K562 (cell line): ENCODE measurements at regions not wholly inside any gene's neighbourhood (a gene's known extent, or its start where the extent isn't known, plus 50 kb on each side); places are given as distances from the start of the nearest gene placed in this dataset.

Experiments used
- ATAC-seq: fragments of 200-7000 bp; cut with Tn5 transposase; 3 replicates; pipeline ENCODE4 v1.9.1; 2020; ENCODE audit warnings: moderate library complexity
- BruUV-seq: library from RNA; stranded (reverse); fragments of 400-500 nt; replicated peaks from 2 replicates; lab custom pipeline; 2021; lab: Mats Ljungman, UMichigan
- CTCF ChIA-PET: fragments of 300-600 bp; formaldehyde crosslinking; extraction: SDS; loops from one replicate; lab custom pipeline; 2021; ENCODE audit warnings: low intra/inter-chr PET ratio; lab: Yijun Ruan, JAX
- POLR2A ChIA-PET: fragments of 300-600, 350-650 bp; sonication (Branson Sonifier 250); formaldehyde crosslinking; extraction: SDS; loops from one replicate; lab custom pipeline; 2021; ENCODE audit warnings: antibody characterized with exemption, inconsistent platforms; lab: Yijun Ruan, JAX
- DNase-seq, 4 experiments: peaks; one replicate each; pipeline versions ENCODE4 v3.0.0 to v3.0.0-alpha.2; 2011 to 2018; ENCODE audit warnings: low spot score in 3 of 4, mixed read lengths in 3 of 4; ENCODE audit errors: extremely low read depth in 1 of 4
- FAIRE-seq: peaks from 2 replicates; lab custom pipeline; 2011; peaks lifted over from hg19 to GRCh38; lab: Jason Lieb, UNC
- H2AFZ ChIP-seq: 2 replicates; pipeline ENCODE4 v1.6.0; 2011; ENCODE audit warnings: low read depth, low read length, control low read depth, inconsistent platforms
- H3K27ac ChIP-seq: fragments of 200-600 bp; 3 replicates; pipeline ENCODE4 v1.8.0; 2011; ENCODE audit warnings: low read depth, mild to moderate bottlenecking, control low read depth, inconsistent platforms, low read length, moderate library complexity, mixed read lengths; ENCODE audit errors: extremely low read depth
- H3K27me3 ChIP-seq, 2 experiments: fragments of 300-600 bp in 1 of 2; 2 replicates in 1 of 2; 3 replicates in 1 of 2; pipeline versions ENCODE4 v1.6.0 to v1.8.0; 2011; ENCODE audit warnings: inconsistent platforms in 2 of 2, low read length in 2 of 2, mild to moderate bottlenecking in 1 of 2, mixed read lengths in 1 of 2, moderate library complexity in 1 of 2; ENCODE audit not compliant: control insufficient read depth in 2 of 2, insufficient read depth in 2 of 2
- H3K36me3 ChIP-seq: fragments of 300-600 bp; 3 replicates; pipeline ENCODE4 v1.8.0; 2011; ENCODE audit warnings: mild to moderate bottlenecking, low read length, inconsistent platforms; ENCODE audit not compliant: control insufficient read depth, insufficient read depth
- H3K4me1 ChIP-seq, 2 experiments: fragments of 200-600 bp in 1 of 2; replicated peaks in 1 of 2; 2 replicates in 1 of 2; 3 replicates in 1 of 2; pipeline versions ENCODE4 v1.5.1 to v1.8.0; 2011; ENCODE audit warnings: inconsistent platforms in 2 of 2, low read length in 2 of 2, mild to moderate bottlenecking in 1 of 2, mixed read lengths in 1 of 2, moderate library complexity in 1 of 2; ENCODE audit not compliant: control insufficient read depth in 2 of 2, insufficient read depth in 2 of 2
- H3K4me2 ChIP-seq: 2 replicates; pipeline ENCODE4 v1.6.1; 2011; ENCODE audit warnings: low read length, control low read depth, inconsistent platforms, mixed read lengths; ENCODE audit not compliant: insufficient read depth
- H3K4me3 ChIP-seq: fragments of 200-600 bp; sonication (generic), shearing (Covaris generic); 2 replicates; pipeline ENCODE4 v1.5.1; 2016; ENCODE audit warnings: control low read depth, inconsistent platforms
- H3K79me2 ChIP-seq: fragments of 200-600 bp; 3 replicates; pipeline ENCODE4 v1.8.0; 2011; ENCODE audit warnings: low read length, inconsistent platforms; ENCODE audit not compliant: control insufficient read depth, insufficient read depth
- H3K9ac ChIP-seq, 2 experiments: 2 replicates each; pipeline versions ENCODE4 v1.6.0 to v1.6.1; 2011; ENCODE audit warnings: low read depth in 2 of 2, low read length in 2 of 2, control low read depth in 1 of 2, inconsistent platforms in 1 of 2, mild to moderate bottlenecking in 1 of 2, mixed read lengths in 1 of 2; ENCODE audit not compliant: insufficient read depth in 1 of 2
- H3K9me1 ChIP-seq: one replicate; pipeline ENCODE4 v1.6.0; 2011; ENCODE audit warnings: inconsistent platforms, mild to moderate bottlenecking, low read length, moderate library complexity; ENCODE audit not compliant: control insufficient read depth, insufficient read depth
- H3K9me3 ChIP-seq: replicated peaks from 2 replicates; pipeline ENCODE4 v1.5.1; 2011; ENCODE audit warnings: low read depth, low read length, inconsistent platforms; ENCODE audit not compliant: control insufficient read depth, insufficient read depth
- H4K20me1 ChIP-seq: replicated peaks from 2 replicates; pipeline ENCODE4 v1.6.1; 2011; ENCODE audit warnings: low read length, inconsistent platforms, mixed read lengths; ENCODE audit not compliant: control insufficient read depth, insufficient read depth
- CBFA2T2 ChIP-seq: fragments of 450-650 bp; conservative IDR thresholded peaks from 2 replicates; pipeline ENCODE4 v1.6.1; 2017; ENCODE audit warnings: mild to moderate bottlenecking
- FOXJ3 ChIP-seq: sonication (generic); formaldehyde crosslinking; IDR thresholded peaks from 2 replicates; pipeline ENCODE4 v1.4.0; 2020; ENCODE audit warnings: mild to moderate bottlenecking, missing genetic modification reagents
- GABPB1 ChIP-seq: sonication (generic); formaldehyde crosslinking; IDR thresholded peaks from 2 replicates; pipeline ENCODE4 v1.8.0; 2022; ENCODE audit warnings: mild to moderate bottlenecking, missing genetic modification reagents
- GATAD2B ChIP-seq: fragments of 450-650 bp; IDR thresholded peaks from 2 replicates; pipeline ENCODE4 v1.6.1; 2017; ENCODE audit warnings: mild to moderate bottlenecking, borderline replicate concordance
- KLF10 ChIP-seq: fragments of 250-450 bp; sonication (Bioruptor Pico); IDR thresholded peaks from 2 replicates; pipeline ENCODE4 v1.6.1; 2021; ENCODE audit warnings: matching md5 sums
- MAFG ChIP-seq: fragments of 450-650 bp; conservative IDR thresholded peaks from 2 replicates; pipeline ENCODE4 v1.6.1; 2016; ENCODE audit warnings: missing genetic modification characterization, missing compliant biosample characterization
- MCM3 ChIP-seq: fragments of 450-650 bp; IDR thresholded peaks from 2 replicates; pipeline ENCODE4 v1.6.1; 2016
- MXI1 ChIP-seq: IDR thresholded peaks from 2 replicates; pipeline ENCODE4 v1.6.1; 2011; ENCODE audit warnings: low read depth, mild to moderate bottlenecking, improper control_type of control experiment, low read length
- NFE2 ChIP-seq: IDR thresholded peaks from 2 replicates; pipeline ENCODE4 v1.6.1; 2014; ENCODE audit warnings: antibody characterized with exemption, low read depth
- POLR2A ChIP-seq: fragments of 450-650 bp; conservative IDR thresholded peaks from 2 replicates; pipeline ENCODE4 v1.6.1; 2016
- RFX7 ChIP-seq: fragments of 250-450 bp; sonication (Bioruptor Pico); IDR thresholded peaks from 2 replicates; pipeline ENCODE4 v1.5.1; 2021; ENCODE audit warnings: mild to moderate bottlenecking
- SAFB ChIP-seq: fragments of 200-400 bp; formaldehyde crosslinking; IDR thresholded peaks from 2 replicates; pipeline ENCODE4 v1.6.1; 2017; ENCODE audit warnings: low read depth, low read length, borderline replicate concordance
- THRAP3 ChIP-seq: fragments of 450-650 bp; IDR thresholded peaks from 2 replicates; pipeline ENCODE4 v1.6.1; 2016; ENCODE audit warnings: mild to moderate bottlenecking, inconsistent platforms, borderline replicate concordance
- ZNF146 ChIP-seq: IDR thresholded peaks from one replicate; pipeline ENCODE4 v1.6.1; 2018; ENCODE audit warnings: missing compliant biosample characterization; ENCODE audit not compliant: unreplicated experiment
- ZNF263 ChIP-seq: sonication (generic); formaldehyde crosslinking; IDR thresholded peaks from 2 replicates; pipeline ENCODE4 v1.8.0; 2022; ENCODE audit warnings: mild to moderate bottlenecking, missing genetic modification reagents, borderline replicate concordance
- ZNF3 ChIP-seq: fragments of 250-450 bp; sonication (Bioruptor Pico); IDR thresholded peaks from 2 replicates; pipeline ENCODE4 v1.5.0; 2021; ENCODE audit warnings: mild to moderate bottlenecking, moderate library complexity
- ZNF583 ChIP-seq: fragments of 250-450 bp; sonication (Bioruptor Pico); IDR thresholded peaks from 2 replicates; pipeline ENCODE4 v1.4.0; 2020
- WGBS: fragments of 100-300 bp; shearing (Covaris generic); methylation state at CpG from one replicate; pipeline ENCODE4 v1.1.6; 2016; ENCODE audit warnings: low coverage, mixed read lengths; ENCODE audit not compliant: insufficient coverage; ENCODE audit errors: missing lambda C conversion rate; 5-methylcytosine and 5-hydroxymethylcytosine counted together
- in situ Hi-C: fragments of 300-500 bp; cut with MboI; formaldehyde crosslinking; loops from 4 replicates; pipeline ENCODE4 v1.15.0; 2018; ENCODE audit warnings: inconsistent platforms, mixed read lengths
- intact Hi-C: fragments of 100-400 bp; cut with micrococcal nuclease; formaldehyde crosslinking; loops from 2 replicates; pipeline ENCODE4 v1.14.2; 2022
- TF ChIP-seq, protein P1 (sequence below): fragments of 250-450 bp; sonication (Bioruptor Pico); IDR thresholded peaks from 2 replicates; pipeline ENCODE4 v1.8.0; 2021; ENCODE audit warnings: moderate library complexity, mild to moderate bottlenecking, inconsistent platforms
- TF ChIP-seq, protein P2 (sequence below): fragments of 250-450 bp; sonication (Bioruptor Pico); IDR thresholded peaks from 2 replicates; pipeline ENCODE4 v1.5.0; 2021; ENCODE audit warnings: mild to moderate bottlenecking, moderate library complexity

DNA sequence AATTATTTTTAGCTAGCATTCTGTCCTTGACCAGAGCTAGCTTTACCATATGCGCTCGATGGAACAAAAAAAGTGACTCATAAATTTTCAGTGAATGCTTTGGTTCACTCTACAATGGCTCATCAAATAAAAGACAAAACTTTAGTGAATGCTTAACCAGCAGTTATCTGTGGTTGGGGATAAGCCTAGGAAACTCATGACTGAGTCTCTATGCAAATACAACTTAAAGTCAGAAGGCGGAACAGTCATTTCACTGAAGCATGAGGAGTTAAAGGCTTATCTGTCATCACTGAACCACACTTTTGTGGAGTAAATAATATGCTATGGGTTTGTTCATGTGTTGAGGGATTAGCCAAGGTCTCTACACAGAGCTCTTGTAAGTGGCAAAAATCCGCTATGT, 308.4 kb downstream of the SQOR start:
- no TSS peak for BruUV-seq
- Histone ChIP-seq H3K9ac (no peak overlapping the region), H3K27me3 (no peaks in the 10 kb centered on the region), H3K4me3 (no peak overlapping the region), H3K27ac (no peak overlapping the region), H3K9me1 (no peaks in the 10 kb centered on the region), H3K4me1 (no peaks in the 10 kb centered on the region), H4K20me1 (no peaks in the 10 kb centered on the region), H3K4me2 (no peak overlapping the region), H2AFZ (no peak overlapping the region), H3K36me3 (no peaks in the 10 kb centered on the region), H3K79me2 (no peaks in the 10 kb centered on the region), H3K9me3 (no peaks in the 10 kb centered on the region)
- ChIA-PET POLR2A (no interaction called here), CTCF (no interaction called here)
- no peak for FAIRE-seq
- intact Hi-C loops (no loop called here), in situ Hi-C loops (no loop called here)
- ATAC-seq: no peak
- no peak for DNase-seq
- WGBS: 0% methylated on average over 4 of the region's 4 CpGs
- TF ChIP-seq THRAP3 (no peak), MAFG (tag) (no peak), FOXJ3 (CRISPR knock-in tag) (no peak), KLF10 (no peak), CBFA2T2 (no peak), RFX7 (CRISPR knock-in tag) (no peak), NFE2 (no peak), ZNF583 (CRISPR knock-in tag) (no peak), MCM3 (no peak)

DNA sequence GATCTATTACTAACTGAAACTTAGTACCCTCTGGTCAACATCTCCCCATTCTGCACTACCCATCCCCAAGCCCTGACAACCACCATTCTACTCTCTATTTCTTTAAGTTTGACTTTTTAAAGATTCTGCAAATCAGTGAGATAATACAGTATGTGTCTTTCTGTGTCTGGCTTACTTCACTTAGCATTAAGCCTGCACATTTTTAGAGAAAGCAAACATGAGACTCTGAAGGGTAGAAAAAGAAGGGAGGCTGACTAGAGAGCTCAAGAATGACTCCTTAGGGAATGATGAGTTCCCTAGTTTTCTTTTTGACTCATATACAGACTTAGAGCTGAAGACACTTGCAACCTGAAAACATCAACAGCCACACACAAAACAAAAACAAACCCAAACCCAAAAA, 311.3 kb downstream of the SQOR start:
- H3K4me2 ChIP-seq: no peak overlapping the region
- H3K9me1 ChIP-seq: no peaks in the 10 kb centered on the region
- DNase-seq (no peak), FAIRE-seq (no peak), ATAC-seq (no peak)
- ChIA-PET POLR2A (no interaction called here), CTCF (no interaction called here)
- no peaks in the 10 kb centered on the region for H3K9me3 ChIP-seq
- intact Hi-C loops: no loop called here
- no TSS peak for BruUV-seq
- no peaks in the 10 kb centered on the region for H3K4me1 ChIP-seq
- in situ Hi-C loops: no loop called here
- H3K36me3 ChIP-seq: no peaks in the 10 kb centered on the region
- no peak overlapping the region for H3K9ac ChIP-seq
- H3K27ac ChIP-seq: no peak overlapping the region
- H3K79me2 ChIP-seq: no peaks in the 10 kb centered on the region
- no peak overlapping the region for H3K4me3 ChIP-seq
- H2AFZ ChIP-seq: no peak overlapping the region
- H4K20me1 ChIP-seq: no peaks in the 10 kb centered on the region
- H3K27me3 ChIP-seq: no peaks in the 10 kb centered on the region
- TF ChIP-seq ZNF263 (CRISPR knock-in tag) (no peak), POLR2A (no peak), MAFG (tag) (no peak), SAFB (no peak), MXI1 (no peak), ZNF3 (CRISPR knock-in tag) (no peak), GABPB1 (CRISPR knock-in tag) (no peak), ZNF146 (no peak), GATAD2B (no peak)
- TF ChIP-seq, protein P1, sequence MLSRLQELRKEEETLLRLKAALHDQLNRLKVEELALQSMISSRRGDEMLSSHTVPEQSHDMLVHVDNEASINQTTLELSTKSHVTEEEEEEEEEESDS (CRISPR knock-in tag): no peak
- TF ChIP-seq, protein P2, sequence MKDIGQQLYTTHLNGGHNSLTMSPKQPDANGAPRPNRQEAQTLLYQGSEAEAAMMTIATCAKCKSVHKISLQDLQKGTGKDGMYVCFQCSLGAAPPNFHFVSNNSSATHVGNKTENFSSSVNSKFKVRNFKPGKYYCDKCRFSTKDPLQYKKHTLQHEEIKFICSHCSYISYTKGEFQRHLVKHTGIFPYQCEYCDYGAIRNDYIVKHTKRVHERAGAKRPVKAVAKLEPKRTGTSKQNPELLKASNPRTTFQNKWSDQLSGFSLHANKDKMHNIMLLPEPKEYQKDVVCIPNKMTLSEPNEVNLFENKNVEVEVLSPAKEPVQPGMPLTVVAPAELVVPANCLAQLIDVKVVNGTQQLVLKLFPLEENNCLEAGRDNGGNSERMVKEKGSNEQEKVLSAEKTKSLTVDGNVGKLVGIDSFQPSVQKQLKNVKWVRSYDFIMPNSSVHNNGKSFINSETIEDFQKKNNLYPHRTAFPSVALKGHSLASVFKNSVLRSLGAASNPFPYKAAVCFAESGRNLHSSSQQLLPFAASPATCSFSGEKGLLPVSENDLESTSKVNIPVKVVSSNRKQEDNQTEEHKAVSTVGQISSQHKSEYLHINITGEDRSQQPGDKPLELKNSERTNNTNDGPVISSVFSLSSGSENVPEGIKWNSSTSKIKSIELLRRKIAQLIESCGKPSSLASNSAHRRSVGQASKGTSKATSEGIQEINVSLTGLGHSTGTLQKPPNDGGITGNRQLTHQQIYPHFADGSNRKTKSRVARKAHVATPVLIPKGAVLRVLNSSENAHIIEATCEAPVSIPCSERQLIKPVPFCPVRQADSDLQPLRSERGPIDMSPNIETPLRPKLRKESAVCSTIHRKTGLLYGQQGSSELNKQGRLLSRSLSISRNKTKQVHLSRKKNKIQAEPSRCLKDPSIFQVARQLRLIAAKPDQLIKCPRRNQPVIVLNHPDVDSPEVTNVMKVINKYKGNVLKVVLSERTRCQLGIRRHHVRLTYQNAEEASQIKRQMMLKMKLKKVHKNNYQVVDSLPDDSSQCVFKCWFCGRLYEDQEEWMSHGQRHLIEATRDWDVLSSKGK (CRISPR knock-in tag): no peak
